GM19452 (cell line): ENCODE measurements at regions not wholly inside any gene's neighbourhood (a gene's known extent, or its start where the extent isn't known, plus 50 kb on each side); places are given as distances from the start of the nearest gene placed in this dataset.

Source experiments
- ATAC-seq: cut with Tn5 transposase; IDR thresholded peaks from one replicate; pipeline ENCODE4 v1.9.1; 2021; ENCODE audit not compliant: unreplicated experiment

- ATAC-seq, result no peak
These were observed 50.3 kb upstream of the RAB3GAP2 start for GRCh38 chr1:220322570-220322969.
